GM10248 (cell line): ENCODE measurements at regions not wholly inside any gene's neighbourhood (a gene's known extent, or its start where the extent isn't known, plus 50 kb on each side); places are given as distances from the start of the nearest gene placed in this dataset.

ENCODE experiments used
- CTCF ChIA-PET: fragments of 300-600 bp; sonication (Branson Sonifier 250); formaldehyde crosslinking; extraction: SDS; loops from one replicate; lab custom pipeline; 2021; ENCODE audit warnings: antibody characterized with exemption; lab: Yijun Ruan, JAX
- POLR2A ChIA-PET: fragments of 350-650 bp; sonication (Branson Sonifier 250); formaldehyde crosslinking; extraction: SDS; loops from one replicate; lab custom pipeline; 2020; ENCODE audit warnings: antibody characterized with exemption; lab: Yijun Ruan, JAX
- DNase-seq: peaks from one replicate; pipeline ENCODE4 v3.0.0; 2012; ENCODE audit errors: extremely low spot score
- CTCF ChIP-seq: IDR thresholded peaks from 2 replicates; pipeline ENCODE4 v1.5.1; 2012; ENCODE audit warnings: mild to moderate bottlenecking, low read depth; ENCODE audit errors: extremely low read depth, missing control alignments, control extremely low read depth

- DNase-seq: peak; percentile 1
- no peak for TF ChIP-seq CTCF
- ChIA-PET POLR2A (no interaction called here), CTCF (interaction anchor here (1.3 kb wide), 1 partner anchor 13 kb away, joined by 4 read pairs; no protein-coding TSS in a partner anchor)
Observed at GRCh38 chr4:57865264-57865663, 755.1 kb upstream of the IGFBP7 start.

- TF ChIP-seq CTCF: no peak
- no peak for DNase-seq
- ChIA-PET POLR2A (no interaction called here), CTCF (interaction anchor here (1.0 kb wide), 1 partner anchor 10 kb away, joined by 3 read pairs; no protein-coding TSS in a partner anchor)
Observed at GRCh38 chr4:57854748-57855147, 744.6 kb upstream of the IGFBP7 start.

GRCh38 chr4:57850141-57850540, 740.0 kb upstream of the IGFBP7 start:
- no peak for TF ChIP-seq CTCF
- ChIA-PET POLR2A (no interaction called here), CTCF (no interaction called here)
- no peak for DNase-seq

- TF ChIP-seq CTCF: no peak
- CTCF ChIA-PET: no interaction called here
- POLR2A ChIA-PET: no interaction called here
- DNase-seq: no peak
Observed at GRCh38 chr4:57832083-57832482, 721.9 kb upstream of the IGFBP7 start.

GRCh38 chr4:57789666-57790065, 679.5 kb upstream of the IGFBP7 start:
- CTCF ChIA-PET: no interaction called here
- POLR2A ChIA-PET: no interaction called here
- TF ChIP-seq CTCF: no peak
- DNase-seq: no peak

- no peak for TF ChIP-seq CTCF
- DNase-seq: no peak
- POLR2A ChIA-PET: no interaction called here
- CTCF ChIA-PET: no interaction called here
Observed at GRCh38 chr4:57777876-57778275, 667.7 kb upstream of the IGFBP7 start.

GRCh38 chr4:57774681-57775080, 664.5 kb upstream of the IGFBP7 start:
- CTCF ChIA-PET: no interaction called here
- no peak for TF ChIP-seq CTCF
- no peak for DNase-seq
- POLR2A ChIA-PET: no interaction called here
